ENCODE measurements at regions not wholly inside any gene's neighbourhood (a gene's known extent, or its start where the extent isn't known, plus 50 kb on each side); places are given as distances from the start of the nearest gene placed in this dataset.

DNA sequence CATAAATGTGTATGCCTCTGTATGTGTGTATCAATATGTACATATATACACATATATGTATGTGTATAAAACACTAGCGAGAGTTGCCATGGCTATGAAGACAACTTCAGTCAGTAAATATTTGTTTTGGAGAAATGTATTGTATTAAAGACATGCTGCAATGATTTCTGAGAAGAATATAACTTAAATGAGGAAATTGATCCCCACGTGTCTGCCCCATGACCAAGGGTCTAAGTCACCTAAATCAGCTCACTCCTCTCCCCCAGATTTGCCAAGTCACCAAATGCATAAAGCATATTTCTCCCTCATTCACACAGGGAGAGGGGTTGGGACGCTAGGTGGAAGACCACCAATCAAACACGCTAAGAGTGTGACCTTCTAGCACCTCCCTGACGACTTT, 58.3 kb upstream of the LYST start:
- DNase-seq (ENCODE audit: extremely low spot score, insufficient read length, low read depth) (no peak), FAIRE-seq (no peak)

GRCh38 chr1:235923466-235924021, 56.8 kb upstream of the LYST start:
- no peak for DNase-seq (ENCODE audit: extremely low spot score, insufficient read length, low read depth)
- no peak for FAIRE-seq

GRCh38 chr1:235920596-235921375, 54.1 kb upstream of the LYST start:
- FAIRE-seq (no peak), DNase-seq (ENCODE audit: extremely low spot score, insufficient read length, low read depth) (no peak)

DNA sequence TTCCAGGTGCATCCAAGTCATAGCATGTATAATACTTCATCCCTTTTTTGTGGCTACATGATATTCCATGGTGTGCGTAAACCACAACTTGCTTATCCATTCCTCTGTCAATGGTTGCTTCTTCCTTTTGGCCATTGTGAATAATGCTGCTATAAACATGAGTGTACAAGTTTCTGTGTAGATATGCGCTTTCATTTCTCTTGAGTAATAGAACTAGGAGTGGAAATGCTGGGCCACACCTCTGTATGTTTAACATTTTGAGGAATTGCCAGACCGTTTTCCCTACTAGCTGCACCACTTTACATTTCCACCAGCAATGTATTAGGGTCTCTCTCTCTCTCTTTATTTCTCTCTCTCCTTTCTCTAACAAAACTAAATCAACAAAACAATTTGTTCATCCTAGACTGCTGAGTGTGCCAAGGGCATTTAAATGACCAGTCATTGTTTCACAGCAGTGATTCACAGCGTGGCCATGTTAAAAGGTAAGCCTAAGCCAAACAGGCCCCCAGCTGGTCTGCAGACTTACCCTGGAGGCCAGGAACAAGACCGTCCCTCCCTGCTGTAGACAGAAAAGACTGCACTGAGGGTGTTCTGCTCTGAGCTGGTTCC, 53.2 kb upstream of the LYST start:
- FAIRE-seq (no peak), DNase-seq (ENCODE audit: extremely low spot score, insufficient read length, low read depth) (no peak)

- no peak for DNase-seq (ENCODE audit: extremely low spot score, insufficient read length, low read depth)
- FAIRE-seq = no peak
Measured at GRCh38 chr1:235919127-235919832, 52.6 kb upstream of the LYST start.

GRCh38 chr1:235918465-235918864, 51.8 kb upstream of the LYST start:
- FAIRE-seq (no peak), DNase-seq (ENCODE audit: extremely low spot score, insufficient read length, low read depth) (no peak)

- DNase-seq (ENCODE audit: extremely low spot score, insufficient read length, low read depth) (no peak), FAIRE-seq (no peak)
Measured at GRCh38 chr1:235918032-235918431, 51.3 kb upstream of the LYST start.

- DNase-seq (ENCODE audit: extremely low spot score, insufficient read length, low read depth) = no peak
Measured at GRCh38 chr1:235917267-235917811, 50.6 kb upstream of the LYST start.

More at GRCh38 chr1:235917267-235917811, 50.6 kb upstream of the LYST start:
- peak; percentile 66 for FAIRE-seq
